GM12873 (cell line): ENCODE measurements at regions not wholly inside any gene's neighbourhood (a gene's known extent, or its start where the extent isn't known, plus 50 kb on each side); places are given as distances from the start of the nearest gene placed in this dataset.

Experiments used
- TF ChIP-seq, protein P1 (sequence below): IDR thresholded peaks from 2 replicates; pipeline ENCODE4 v1.5.1; 2012; ENCODE audit warnings: low read depth, mild to moderate bottlenecking, moderate library complexity, low read length, control low read depth; ENCODE audit not compliant: insufficient read depth; ENCODE audit errors: missing control alignments

DNA sequence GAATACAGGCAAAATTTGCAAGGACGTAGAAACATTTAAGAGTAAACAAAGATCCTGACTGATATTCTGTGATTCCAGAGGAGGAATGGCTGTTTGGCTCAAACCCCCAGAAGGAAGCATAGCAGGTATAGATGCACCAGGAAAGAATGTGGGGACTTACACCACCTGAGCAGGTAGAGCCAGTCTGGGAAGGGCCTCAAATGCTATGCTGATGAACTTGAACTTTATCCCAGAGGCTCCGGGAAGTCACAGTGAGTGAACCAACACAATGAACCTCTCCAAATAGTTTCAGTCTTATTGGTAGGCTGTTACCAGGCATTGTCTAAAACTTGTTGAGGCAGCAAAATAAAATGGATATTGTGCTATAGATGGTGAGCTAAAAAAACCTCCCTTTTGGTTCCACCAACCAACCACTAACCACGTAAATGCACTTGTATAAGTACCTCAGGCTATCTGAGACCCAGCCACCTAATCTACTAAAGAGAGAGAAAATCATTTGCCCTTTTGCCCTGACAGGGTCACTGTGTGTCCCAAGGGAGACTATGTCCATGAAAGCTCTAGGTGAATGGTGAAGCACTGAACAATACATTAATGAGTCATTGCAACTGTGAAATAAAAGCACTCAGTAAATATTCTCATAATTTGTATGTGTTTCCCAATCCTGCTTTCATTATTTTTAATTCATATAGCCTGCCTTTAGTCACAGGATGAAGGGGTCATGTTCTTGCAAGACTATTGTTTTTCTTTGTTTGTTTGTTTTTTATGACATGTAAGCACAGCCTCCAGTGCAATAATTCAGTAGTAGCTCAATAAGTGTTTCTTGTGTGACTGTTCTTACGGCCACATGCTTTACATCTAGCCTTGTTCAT lies 911.6 kb downstream of the EPHA4 start:
- TF ChIP-seq, protein P1, sequence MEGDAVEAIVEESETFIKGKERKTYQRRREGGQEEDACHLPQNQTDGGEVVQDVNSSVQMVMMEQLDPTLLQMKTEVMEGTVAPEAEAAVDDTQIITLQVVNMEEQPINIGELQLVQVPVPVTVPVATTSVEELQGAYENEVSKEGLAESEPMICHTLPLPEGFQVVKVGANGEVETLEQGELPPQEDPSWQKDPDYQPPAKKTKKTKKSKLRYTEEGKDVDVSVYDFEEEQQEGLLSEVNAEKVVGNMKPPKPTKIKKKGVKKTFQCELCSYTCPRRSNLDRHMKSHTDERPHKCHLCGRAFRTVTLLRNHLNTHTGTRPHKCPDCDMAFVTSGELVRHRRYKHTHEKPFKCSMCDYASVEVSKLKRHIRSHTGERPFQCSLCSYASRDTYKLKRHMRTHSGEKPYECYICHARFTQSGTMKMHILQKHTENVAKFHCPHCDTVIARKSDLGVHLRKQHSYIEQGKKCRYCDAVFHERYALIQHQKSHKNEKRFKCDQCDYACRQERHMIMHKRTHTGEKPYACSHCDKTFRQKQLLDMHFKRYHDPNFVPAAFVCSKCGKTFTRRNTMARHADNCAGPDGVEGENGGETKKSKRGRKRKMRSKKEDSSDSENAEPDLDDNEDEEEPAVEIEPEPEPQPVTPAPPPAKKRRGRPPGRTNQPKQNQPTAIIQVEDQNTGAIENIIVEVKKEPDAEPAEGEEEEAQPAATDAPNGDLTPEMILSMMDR: no peak

DNA sequence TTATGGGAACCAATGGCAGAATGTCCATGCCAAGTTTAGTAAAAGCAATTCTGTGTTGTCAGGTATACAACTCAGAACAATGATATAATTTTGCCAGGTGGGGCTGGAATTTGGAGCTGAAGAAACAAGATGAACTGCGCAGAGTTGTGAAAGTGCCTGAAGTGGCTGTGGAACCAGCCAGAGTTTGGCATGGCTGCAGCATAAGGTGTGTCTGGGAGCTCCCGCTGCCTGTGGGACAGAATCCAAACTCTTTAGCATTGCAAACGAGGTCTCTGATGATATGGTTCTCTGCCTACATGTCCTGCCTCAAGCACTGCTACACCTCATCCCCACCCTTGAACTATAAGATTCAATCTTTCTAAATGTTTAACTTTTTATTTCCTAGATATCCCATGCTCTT lies 909.7 kb downstream of the EPHA4 start:
- TF ChIP-seq, protein P1: no peak

DNA sequence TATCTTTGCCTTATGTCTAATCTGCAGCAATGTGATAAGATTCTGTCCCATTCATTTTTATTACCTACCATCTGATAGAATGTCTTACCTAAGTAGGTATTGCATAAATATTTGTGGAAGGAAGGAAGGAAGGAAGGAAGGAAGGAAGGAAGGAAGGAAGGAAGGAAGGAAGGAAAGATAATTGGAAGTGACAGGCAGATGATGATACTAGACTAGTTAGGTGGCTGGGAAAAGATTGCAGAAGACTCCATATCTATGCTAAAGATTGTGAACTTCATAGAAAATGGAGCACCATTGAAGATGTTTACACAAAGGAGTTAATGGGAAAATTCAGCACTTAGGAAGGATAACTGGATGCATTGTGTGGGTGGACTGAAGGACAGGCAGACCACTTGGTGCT lies 909.0 kb downstream of the EPHA4 start:
- TF ChIP-seq, protein P1: no peak

DNA sequence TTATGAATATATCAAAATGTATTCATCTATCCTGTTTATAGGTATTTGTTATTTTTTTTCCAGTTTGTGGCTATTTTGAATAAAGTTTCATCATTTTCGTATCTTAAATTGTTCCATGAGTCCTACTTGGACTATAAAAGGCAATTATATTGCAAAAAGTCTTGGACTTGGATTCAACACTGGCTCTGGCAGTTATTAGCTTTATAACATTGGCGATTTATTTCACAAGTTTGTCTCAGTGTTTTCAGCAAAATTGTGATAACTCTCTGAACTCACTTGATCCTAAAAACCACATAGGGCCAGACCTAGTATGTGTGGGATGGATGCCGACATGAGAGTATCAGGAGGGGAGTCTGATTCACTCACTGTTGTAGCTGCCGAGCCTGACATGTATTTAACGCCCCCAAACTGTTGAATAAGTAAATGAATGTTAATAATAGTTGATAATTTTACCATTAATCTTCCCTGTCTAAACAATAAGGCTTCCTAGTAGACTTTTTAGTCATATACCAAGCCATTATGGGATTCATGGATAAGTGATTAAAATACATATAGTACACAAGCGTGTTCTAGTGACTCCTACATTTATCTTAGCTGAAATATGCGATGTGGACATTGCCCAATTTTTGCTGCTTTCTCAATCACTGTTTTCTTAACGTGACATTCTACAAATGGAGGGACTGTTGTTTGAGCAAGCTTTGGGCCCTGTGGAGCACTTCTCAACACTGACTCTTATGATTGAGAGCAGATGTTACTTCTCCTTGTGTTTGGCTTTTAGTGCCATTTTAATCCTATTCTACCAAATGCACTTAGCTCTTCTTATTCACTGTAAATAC lies 907.6 kb downstream of the EPHA4 start:
- TF ChIP-seq, protein P1: no peak

DNA sequence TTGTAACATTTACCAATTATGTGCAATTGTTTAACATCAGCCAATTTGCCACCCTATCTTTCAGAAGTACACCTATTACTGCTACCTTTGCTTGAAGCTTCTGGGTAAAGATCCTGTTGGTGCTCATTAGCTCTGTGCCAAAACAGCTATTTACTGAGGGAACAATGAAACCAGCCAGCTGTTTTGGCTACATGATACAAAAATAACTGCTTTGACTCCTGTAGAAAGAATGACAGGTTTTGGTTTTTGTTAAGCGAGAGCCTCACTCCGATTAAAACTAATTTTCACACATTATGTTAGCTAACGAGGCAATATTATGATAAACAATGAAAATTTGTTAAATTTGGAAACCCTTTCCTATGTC lies 907.0 kb downstream of the EPHA4 start:
- TF ChIP-seq, protein P1: no peak

DNA sequence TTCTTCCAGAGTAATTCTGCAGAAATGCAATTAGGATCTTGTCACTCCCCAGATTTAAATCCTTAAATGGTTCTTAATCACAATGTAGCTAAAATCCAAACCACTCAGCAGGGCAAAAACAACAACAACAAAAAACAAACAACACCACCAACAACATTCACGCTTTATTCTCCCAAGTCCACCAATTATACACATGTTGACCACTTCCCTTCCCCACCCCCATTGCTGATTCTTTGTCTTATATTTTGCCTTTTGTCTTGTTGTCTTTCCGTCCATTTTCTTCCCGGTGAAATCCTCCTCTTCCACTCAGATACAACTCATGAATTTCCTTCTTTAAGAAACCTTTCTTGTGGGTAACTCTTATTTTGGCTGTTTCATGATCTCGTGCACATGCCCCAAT lies 902.8 kb downstream of the EPHA4 start:
- TF ChIP-seq, protein P1: no peak

DNA sequence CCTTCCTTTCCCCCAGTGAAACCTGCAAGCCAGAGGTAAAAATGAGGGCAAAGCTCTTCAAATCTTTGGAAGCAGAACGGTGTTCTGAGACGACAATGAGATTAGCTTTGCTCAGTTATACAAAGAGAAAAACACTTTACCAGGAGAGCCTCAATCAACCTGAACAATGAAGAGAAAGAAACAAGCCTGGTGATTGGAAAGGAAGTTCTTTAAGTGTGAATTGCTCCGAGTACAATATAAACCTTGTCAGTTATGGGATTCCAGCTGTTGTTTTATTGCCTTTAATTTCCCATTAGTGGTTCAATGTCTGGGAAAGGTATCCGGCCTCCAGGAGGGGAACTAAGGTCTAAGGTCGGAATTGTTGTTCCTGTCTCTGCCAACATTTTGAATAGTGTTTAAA lies 901.6 kb downstream of the EPHA4 start:
- TF ChIP-seq, protein P1: no peak
